IMR-90 (cell line): ENCODE measurements at regions not wholly inside any gene's neighbourhood (a gene's known extent, or its start where the extent isn't known, plus 50 kb on each side); places are given as distances from the start of the nearest gene placed in this dataset.

ENCODE experiments used
- CEBPB ChIP-seq: IDR thresholded peaks from 2 replicates; pipeline ENCODE4 v1.6.1; 2012; ENCODE audit warnings: low read depth, low read length, improper control_type of control experiment
- FOS ChIP-seq: fragments of 150-350 bp; IDR thresholded peaks from 2 replicates; pipeline ENCODE4 v1.6.1; 2016; ENCODE audit warnings: low read depth, low read length
- MAFK ChIP-seq: IDR thresholded peaks from 2 replicates; pipeline ENCODE4 v1.6.1; 2012; ENCODE audit warnings: low read depth, low read length, improper control_type of control experiment
- POLR2A ChIP-seq: IDR thresholded peaks from 2 replicates; pipeline ENCODE4 v1.6.1; 2012; ENCODE audit warnings: mild to moderate bottlenecking, low read depth, low read length
- RCOR1 ChIP-seq: IDR thresholded peaks from 2 replicates; pipeline ENCODE4 v1.6.1; 2012; ENCODE audit warnings: mild to moderate bottlenecking, low read length, improper control_type of control experiment; ENCODE audit not compliant: insufficient replicate concordance
- RFX5 ChIP-seq: IDR thresholded peaks from 2 replicates; pipeline ENCODE4 v1.8.0; 2012; ENCODE audit warnings: low read depth, mild to moderate bottlenecking, low read length, moderate library complexity
- SMC3 ChIP-seq: fragments of 150-350 bp; IDR thresholded peaks from 2 replicates; pipeline ENCODE4 v1.6.1; 2016; ENCODE audit warnings: low read depth, mild to moderate bottlenecking, antibody characterized with exemption, low read length, moderate library complexity
- TF ChIP-seq, protein P1 (sequence below): conservative IDR thresholded peaks from 2 replicates; pipeline ENCODE4 v1.5.1; 2012; ENCODE audit warnings: mild to moderate bottlenecking, low read depth, low read length, improper control_type of control experiment

- TF ChIP-seq POLR2A (no peak), RFX5 (no peak), SMC3 (no peak), RCOR1 (no peak), CEBPB (no peak), FOS (no peak), MAFK (no peak)
- TF ChIP-seq, protein P1, sequence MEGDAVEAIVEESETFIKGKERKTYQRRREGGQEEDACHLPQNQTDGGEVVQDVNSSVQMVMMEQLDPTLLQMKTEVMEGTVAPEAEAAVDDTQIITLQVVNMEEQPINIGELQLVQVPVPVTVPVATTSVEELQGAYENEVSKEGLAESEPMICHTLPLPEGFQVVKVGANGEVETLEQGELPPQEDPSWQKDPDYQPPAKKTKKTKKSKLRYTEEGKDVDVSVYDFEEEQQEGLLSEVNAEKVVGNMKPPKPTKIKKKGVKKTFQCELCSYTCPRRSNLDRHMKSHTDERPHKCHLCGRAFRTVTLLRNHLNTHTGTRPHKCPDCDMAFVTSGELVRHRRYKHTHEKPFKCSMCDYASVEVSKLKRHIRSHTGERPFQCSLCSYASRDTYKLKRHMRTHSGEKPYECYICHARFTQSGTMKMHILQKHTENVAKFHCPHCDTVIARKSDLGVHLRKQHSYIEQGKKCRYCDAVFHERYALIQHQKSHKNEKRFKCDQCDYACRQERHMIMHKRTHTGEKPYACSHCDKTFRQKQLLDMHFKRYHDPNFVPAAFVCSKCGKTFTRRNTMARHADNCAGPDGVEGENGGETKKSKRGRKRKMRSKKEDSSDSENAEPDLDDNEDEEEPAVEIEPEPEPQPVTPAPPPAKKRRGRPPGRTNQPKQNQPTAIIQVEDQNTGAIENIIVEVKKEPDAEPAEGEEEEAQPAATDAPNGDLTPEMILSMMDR = no peak
These were observed 59.6 kb upstream of the GAS1 start for GRCh38 chr9:87006956-87007355.
